Chondrocyte (in vitro differentiated cells): ENCODE measurements at regions not wholly inside any gene's neighbourhood (a gene's known extent, or its start where the extent isn't known, plus 50 kb on each side); places are given as distances from the start of the nearest gene placed in this dataset.

Experiments
- DNase-seq: peaks from one replicate; pipeline ENCODE4 v3.0.0; 2021; ENCODE audit warnings: mixed read lengths, low spot score
- H3K27ac Mint-ChIP-seq: one replicate; pipeline ENCODE4 v1.8.0; 2021; ENCODE audit warnings: mild to moderate bottlenecking, moderate library complexity, mixed read lengths; ENCODE audit not compliant: unreplicated experiment
- H3K27me3 Mint-ChIP-seq: 2 replicates; pipeline ENCODE4 v1.8.0; 2021; ENCODE audit warnings: low read depth, mixed read lengths
- H3K36me3 Mint-ChIP-seq: 2 replicates; pipeline ENCODE4 v1.8.0; 2021; ENCODE audit warnings: low read depth, mixed read lengths
- H3K4me1 Mint-ChIP-seq: 2 replicates; pipeline ENCODE4 v1.8.0; 2021; ENCODE audit warnings: low read depth, mild to moderate bottlenecking, mixed read lengths
- H3K4me3 Mint-ChIP-seq: one replicate; pipeline ENCODE4 v1.8.0; 2021; ENCODE audit warnings: mild to moderate bottlenecking, moderate library complexity, mixed read lengths; ENCODE audit not compliant: unreplicated experiment
- H3K9me3 Mint-ChIP-seq: 2 replicates; pipeline ENCODE4 v1.8.0; 2021; ENCODE audit warnings: low read depth, mixed read lengths
- CTCF ChIP-seq: fragments of 200-600 bp; sonication (generic); IDR thresholded peaks from 2 replicates; pipeline ENCODE4 v1.5.0; 2021; ENCODE audit warnings: antibody characterized with exemption, mild to moderate bottlenecking, moderate library complexity

DNA sequence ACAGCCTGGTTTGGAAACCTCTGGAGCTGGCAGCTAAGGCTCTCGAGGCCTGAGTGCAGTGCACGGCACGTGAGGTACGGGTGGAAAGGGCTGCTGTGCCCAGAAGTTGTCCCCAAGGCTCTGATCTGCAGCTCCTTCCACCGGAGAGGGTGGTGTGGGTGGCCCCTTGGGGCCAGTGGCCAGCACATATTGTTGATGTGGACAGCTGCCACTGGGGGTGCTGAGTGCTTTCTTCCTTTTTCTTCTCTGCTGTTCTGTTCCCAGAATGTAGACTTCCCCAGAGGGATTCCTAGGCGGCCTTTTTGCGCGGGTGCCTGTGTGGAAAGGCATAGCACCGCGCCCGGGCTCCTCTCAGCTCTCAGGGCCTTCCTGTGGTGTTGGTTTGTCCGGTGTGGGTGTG, 1476.5 kb downstream of the TBC1D22A start:
- TF ChIP-seq CTCF: no peak
- Mint-ChIP-seq H3K9me3 (peaks cover 3% of the 10 kb centered on the region), H3K36me3 (no peaks in the 10 kb centered on the region), H3K27me3 (peaks cover 15% of the 10 kb centered on the region), H3K27ac (no peak overlapping the region), H3K4me3 (no peak overlapping the region), H3K4me1 (no peaks in the 10 kb centered on the region)
- no peak for DNase-seq

DNA sequence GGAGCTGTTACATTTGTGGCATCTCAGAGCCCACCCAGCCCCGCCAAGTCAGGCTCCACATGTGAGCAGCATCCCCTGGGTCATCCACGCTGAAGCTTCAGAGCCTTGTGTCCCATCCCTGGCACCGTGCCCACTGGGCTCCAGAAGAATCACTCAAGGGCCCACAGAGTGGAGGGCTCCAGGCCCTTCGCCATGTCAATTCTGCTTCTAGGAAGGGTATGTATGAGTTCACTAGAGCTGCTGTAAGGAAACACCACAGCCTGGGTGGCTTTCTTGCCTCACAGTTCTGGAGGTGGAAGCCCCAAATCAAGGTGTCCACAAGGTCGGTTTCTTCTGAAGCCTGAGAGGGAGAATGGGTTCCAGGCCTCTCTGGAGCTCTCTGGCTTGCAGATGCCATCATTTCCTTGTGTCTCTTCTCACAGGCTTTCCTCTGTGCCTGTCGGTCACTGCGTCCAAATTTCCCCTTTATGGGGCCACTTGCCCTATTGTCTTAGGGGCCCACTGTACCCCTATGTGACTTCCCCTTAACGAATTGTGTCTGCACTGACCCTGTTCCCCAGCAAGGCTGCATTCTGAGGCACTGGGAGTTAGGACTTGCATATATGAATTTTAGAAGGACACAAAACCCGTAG, 1476.0 kb downstream of the TBC1D22A start:
- Mint-ChIP-seq H3K36me3 (no peaks in the 10 kb centered on the region), H3K4me1 (no peaks in the 10 kb centered on the region), H3K27ac (no peak overlapping the region), H3K9me3 (peaks cover 9% of the 10 kb centered on the region), H3K27me3 (peaks cover 15% of the 10 kb centered on the region), H3K4me3 (no peak overlapping the region)
- no peak for TF ChIP-seq CTCF
- DNase-seq: no peak

DNA sequence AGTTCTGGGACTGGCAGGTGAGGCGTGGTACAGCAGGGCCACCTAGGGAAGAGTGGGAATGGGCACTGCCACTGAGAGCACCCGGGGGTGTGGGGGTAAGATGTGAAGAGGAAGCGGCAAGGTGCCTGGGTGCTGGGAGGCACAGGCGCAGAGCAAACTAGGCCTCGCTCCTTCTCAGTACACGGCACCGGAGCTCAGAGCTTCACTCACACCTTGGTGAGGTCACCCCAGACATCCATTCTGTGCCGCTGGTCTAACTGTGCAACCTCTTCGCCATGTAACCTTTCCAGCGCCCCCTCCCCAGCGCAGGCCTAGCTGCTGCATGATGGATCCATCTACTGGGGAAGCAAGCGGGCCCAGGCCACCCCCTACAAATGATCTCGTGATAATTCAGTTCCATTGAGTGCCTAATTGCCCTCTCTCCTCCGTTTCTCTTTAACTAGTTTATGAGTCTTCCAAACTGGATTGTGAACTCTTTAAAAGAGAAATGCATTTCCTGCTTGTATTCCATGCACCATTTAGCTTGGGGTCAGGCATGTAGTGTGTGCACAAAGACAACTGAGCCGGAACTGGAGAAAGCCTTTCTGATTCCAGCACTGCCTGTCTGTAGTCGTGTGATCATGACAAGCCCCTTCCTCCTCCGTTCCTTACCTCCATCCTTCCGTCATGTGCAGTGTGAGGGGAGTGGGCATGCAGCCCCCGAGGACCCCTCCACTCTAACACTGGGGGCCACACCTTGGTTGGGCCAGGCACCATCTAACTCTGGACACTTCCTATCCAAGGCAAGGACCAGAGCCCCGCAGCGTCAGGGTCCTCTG, 1475.2 kb downstream of the TBC1D22A start:
- peaks cover 15% of the 10 kb centered on the region for H3K27me3 Mint-ChIP-seq

GRCh38 chr22:48236261-48236660, 1473.8 kb downstream of the TBC1D22A start:
- no peak overlapping the region for H3K27ac Mint-ChIP-seq
- peaks cover 21% of the 10 kb centered on the region for H3K9me3 Mint-ChIP-seq
- H3K27me3 Mint-ChIP-seq: peaks cover 15% of the 10 kb centered on the region
- no peaks in the 10 kb centered on the region for H3K36me3 Mint-ChIP-seq
- H3K4me1 Mint-ChIP-seq: no peaks in the 10 kb centered on the region
- H3K4me3 Mint-ChIP-seq: no peak overlapping the region
- TF ChIP-seq CTCF: no peak
- DNase-seq: no peak

More for the DNA sequence above, 1475.2 kb downstream of the TBC1D22A start:
- H3K9me3 Mint-ChIP-seq: peaks cover 11% of the 10 kb centered on the region
- H3K4me1 Mint-ChIP-seq: no peaks in the 10 kb centered on the region
- DNase-seq: no peak
- H3K36me3 Mint-ChIP-seq: no peaks in the 10 kb centered on the region
- H3K27ac Mint-ChIP-seq: no peak overlapping the region
- no peak for TF ChIP-seq CTCF
- H3K4me3 Mint-ChIP-seq: no peak overlapping the region

DNA sequence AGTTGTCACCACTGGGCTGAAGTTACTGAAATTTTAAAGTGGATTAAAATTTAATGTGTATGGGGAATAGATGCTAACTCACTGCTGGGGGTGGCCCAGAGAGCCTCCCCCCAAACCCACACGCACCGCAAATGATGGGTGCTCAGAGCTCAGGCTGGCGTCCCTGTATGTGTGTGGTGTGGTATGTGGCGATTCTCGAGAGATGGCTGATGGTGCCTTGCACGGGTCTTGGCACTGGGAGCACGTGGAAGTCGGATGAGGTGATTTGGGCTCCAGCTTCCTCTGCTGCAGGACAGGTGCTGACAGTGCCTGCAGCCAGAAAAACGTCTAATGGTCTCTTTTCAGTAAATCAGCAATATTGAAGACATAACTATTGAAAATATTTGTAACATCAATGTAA, 1473.3 kb downstream of the TBC1D22A start:
- H3K27ac Mint-ChIP-seq: no peak overlapping the region
- TF ChIP-seq CTCF: no peak
- no peaks in the 10 kb centered on the region for H3K36me3 Mint-ChIP-seq
- H3K4me3 Mint-ChIP-seq: no peak overlapping the region
- H3K27me3 Mint-ChIP-seq: peaks cover 15% of the 10 kb centered on the region
- no peak for DNase-seq
- no peaks in the 10 kb centered on the region for H3K4me1 Mint-ChIP-seq
- H3K9me3 Mint-ChIP-seq: peaks cover 21% of the 10 kb centered on the region
